BJ (cell line): ENCODE measurements at regions not wholly inside any gene's neighbourhood (a gene's known extent, or its start where the extent isn't known, plus 50 kb on each side); places are given as distances from the start of the nearest gene placed in this dataset.

Experiments
- CTCF ChIA-PET: fragments of 350-600 bp; formaldehyde crosslinking; extraction: SDS; loops from one replicate; lab custom pipeline; 2021; ENCODE audit warnings: antibody characterized with exemption, inconsistent platforms; lab: Yijun Ruan, JAX
- POLR2A ChIA-PET: fragments of 300-600 bp; sonication (Branson Sonifier 250); formaldehyde crosslinking; extraction: SDS; loops from one replicate; lab custom pipeline; 2021; ENCODE audit warnings: antibody characterized with exemption; lab: Charles Lee
- DNase-seq: peaks from one replicate; pipeline ENCODE4 v3.0.0-alpha.2; 2011; ENCODE audit warnings: low read depth
- H3K27me3 ChIP-seq: 2 replicates; pipeline ENCODE4 v1.6.0; 2011; ENCODE audit warnings: low read length; ENCODE audit not compliant: control insufficient read depth, insufficient read depth
- H3K36me3 ChIP-seq: 2 replicates; pipeline ENCODE4 v1.5.1; 2011; ENCODE audit warnings: low read length; ENCODE audit not compliant: control insufficient read depth, insufficient read depth
- H3K4me3 ChIP-seq: 2 replicates; pipeline ENCODE4 v1.5.1; 2011; ENCODE audit warnings: low read depth, mild to moderate bottlenecking, control low read depth, low read length
- CTCF ChIP-seq: IDR thresholded peaks from 2 replicates; pipeline ENCODE4 v1.5.1; 2011; ENCODE audit warnings: low read depth, mild to moderate bottlenecking, control low read depth, inconsistent platforms, low read length, moderate library complexity; ENCODE audit not compliant: insufficient read depth

DNA sequence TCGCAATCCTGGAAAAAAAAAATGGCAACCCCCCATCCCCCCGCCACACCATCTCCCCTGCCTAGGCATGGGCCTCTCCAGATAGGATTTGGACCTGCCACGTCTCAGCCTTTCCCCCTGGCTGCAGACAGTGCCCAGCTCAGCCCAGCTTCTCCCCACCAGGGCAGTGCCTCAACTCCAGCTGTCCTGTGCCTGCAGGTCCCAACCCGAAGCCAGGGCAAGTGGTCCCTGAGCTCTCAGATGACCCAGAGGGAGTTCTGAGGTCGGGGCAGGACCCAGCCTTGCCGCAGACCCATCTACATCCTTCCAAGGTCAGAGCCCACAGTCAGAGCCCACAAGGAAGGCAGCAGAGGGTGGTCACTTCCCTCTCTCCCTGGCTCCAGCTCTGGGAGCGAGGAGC is 86.7 kb upstream of the POU3F1 start:
- H3K4me3 ChIP-seq = no peak overlapping the region
- no peaks in the 10 kb centered on the region for H3K36me3 ChIP-seq
- no peak for DNase-seq
- TF ChIP-seq CTCF = no peak
- ChIA-PET POLR2A (no interaction called here), CTCF (interaction anchor here (1.2 kb wide), 1 partner anchor 29 kb away, joined by 3 read pairs; no protein-coding TSS in a partner anchor)
- peaks cover 48% of the 10 kb centered on the region for H3K27me3 ChIP-seq

- CTCF ChIA-PET = interaction anchor here (1.2 kb wide), 1 partner anchor 30 kb away, joined by 3 read pairs; no protein-coding TSS in a partner anchor
- no peak for DNase-seq
These were observed 86.1 kb upstream of the POU3F1 start for GRCh38 chr1:38132681-38133080.

GRCh38 chr1:38131024-38131585 is 84.5 kb upstream of the POU3F1 start:
- H3K36me3 ChIP-seq = no peaks in the 10 kb centered on the region
- DNase-seq = no peak
- H3K27me3 ChIP-seq = peaks cover 39% of the 10 kb centered on the region
- no peak for TF ChIP-seq CTCF
- ChIA-PET POLR2A (no interaction called here), CTCF (no interaction called here)
- H3K4me3 ChIP-seq = no peak overlapping the region

More at GRCh38 chr1:38132681-38133080, 86.1 kb upstream of the POU3F1 start:
- POLR2A ChIA-PET = no interaction called here
- no peak for TF ChIP-seq CTCF
- H3K27me3 ChIP-seq = peaks cover 48% of the 10 kb centered on the region
- no peak overlapping the region for H3K4me3 ChIP-seq
- no peaks in the 10 kb centered on the region for H3K36me3 ChIP-seq

- H3K36me3 ChIP-seq = no peaks in the 10 kb centered on the region
- H3K27me3 ChIP-seq = peaks cover 29% of the 10 kb centered on the region
- no peak for DNase-seq
- no peak overlapping the region for H3K4me3 ChIP-seq
- ChIA-PET CTCF (interaction anchor here (1.3 kb wide), 1 partner anchor 17 kb away, joined by 3 read pairs; no protein-coding TSS in a partner anchor), POLR2A (no interaction called here)
- TF ChIP-seq CTCF = no peak
These were observed 83.4 kb upstream of the POU3F1 start for GRCh38 chr1:38129971-38130370.

- H3K36me3 ChIP-seq = no peaks in the 10 kb centered on the region
- DNase-seq = no peak
- H3K27me3 ChIP-seq = peaks cover 26% of the 10 kb centered on the region
- ChIA-PET POLR2A (no interaction called here), CTCF (interaction anchor here (1.3 kb wide), 1 partner anchor 16 kb away, joined by 3 read pairs; no protein-coding TSS in a partner anchor)
- TF ChIP-seq CTCF = 0 out of 2 replicates have a peak, but pooled peaks have one; percentile 5
- H3K4me3 ChIP-seq = no peak overlapping the region
These were observed 82.9 kb upstream of the POU3F1 start for GRCh38 chr1:38129473-38129872.
